Muscle layer of duodenum (tissue), 2 donors: ENCODE measurements at regions not wholly inside any gene's neighbourhood (a gene's known extent, or its start where the extent isn't known, plus 50 kb on each side); places are given as distances from the start of the nearest gene placed in this dataset.

Source experiments
- H3K27ac ChIP-seq: one replicate; pipeline ENCODE4 v1.7.0; 2013; ENCODE audit warnings: mild to moderate bottlenecking, low read length
- H3K27me3 ChIP-seq: one replicate; pipeline ENCODE4 v1.7.0; 2013; ENCODE audit warnings: low read depth, mild to moderate bottlenecking, control low read depth, low read length
- H3K36me3 ChIP-seq, 2 donors: one replicate each; pipeline ENCODE4 v1.7.0; 2013; ENCODE audit warnings: low read length in 2 of 2, control low read depth in 1 of 2, mild to moderate bottlenecking in 1 of 2; ENCODE audit not compliant: insufficient read depth in 2 of 2, control insufficient read depth in 1 of 2
- H3K4me1 ChIP-seq, 2 donors: one replicate each; pipeline ENCODE4 v1.7.0; 2013; ENCODE audit warnings: low read length in 2 of 2, mild to moderate bottlenecking in 2 of 2, control low read depth in 1 of 2, moderate library complexity in 1 of 2; ENCODE audit not compliant: insufficient read depth in 2 of 2, control insufficient read depth in 1 of 2
- H3K4me3 ChIP-seq, 2 donors: one replicate each; pipeline ENCODE4 v1.7.0; 2013; ENCODE audit warnings: low read length in 2 of 2, low read depth in 1 of 2, mild to moderate bottlenecking in 1 of 2
- H3K9me3 ChIP-seq, 2 donors: one replicate each; pipeline ENCODE4 v1.7.0; 2013; ENCODE audit warnings: low read length in 2 of 2, control low read depth in 1 of 2, mild to moderate bottlenecking in 1 of 2; ENCODE audit not compliant: control insufficient read depth in 1 of 2
- donor health status: healthy.

DNA sequence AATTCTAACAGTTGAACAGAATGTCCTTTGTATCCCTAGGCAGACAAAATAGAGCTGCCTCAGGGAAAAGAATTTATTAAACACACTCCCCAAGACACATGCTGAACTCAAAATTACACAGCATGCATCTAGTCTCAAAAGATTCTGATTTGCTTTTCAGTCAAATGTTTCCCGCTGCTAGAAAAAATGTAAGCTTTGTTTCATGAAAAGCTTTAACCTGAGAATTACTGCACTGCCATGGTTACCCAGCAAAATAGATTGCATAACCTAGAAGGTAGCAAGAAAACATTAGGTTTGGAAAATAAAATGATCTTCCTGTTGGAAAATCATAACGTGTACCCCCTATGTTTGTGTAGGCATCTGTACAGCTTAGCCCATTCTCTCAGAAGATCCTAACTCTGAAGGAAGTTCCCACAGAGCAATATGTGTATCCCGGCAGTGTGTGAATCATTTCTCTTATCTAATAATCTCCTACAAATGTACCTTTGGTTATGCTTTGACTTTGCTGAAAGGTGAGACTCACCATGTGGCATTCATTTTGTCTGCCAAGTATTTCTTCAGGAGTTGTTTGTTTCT is 646.9 kb downstream of the STPG2 start:
- Histone ChIP-seq H3K27me3 (no peaks in the 10 kb centered on the region), H3K4me3 (no peak overlapping the region), H3K27ac (no peak overlapping the region), H3K9me3 (no peaks in the 10 kb centered on the region), H3K4me1 (no peaks in the 10 kb centered on the region), H3K36me3 (no peaks in the 10 kb centered on the region)

DNA sequence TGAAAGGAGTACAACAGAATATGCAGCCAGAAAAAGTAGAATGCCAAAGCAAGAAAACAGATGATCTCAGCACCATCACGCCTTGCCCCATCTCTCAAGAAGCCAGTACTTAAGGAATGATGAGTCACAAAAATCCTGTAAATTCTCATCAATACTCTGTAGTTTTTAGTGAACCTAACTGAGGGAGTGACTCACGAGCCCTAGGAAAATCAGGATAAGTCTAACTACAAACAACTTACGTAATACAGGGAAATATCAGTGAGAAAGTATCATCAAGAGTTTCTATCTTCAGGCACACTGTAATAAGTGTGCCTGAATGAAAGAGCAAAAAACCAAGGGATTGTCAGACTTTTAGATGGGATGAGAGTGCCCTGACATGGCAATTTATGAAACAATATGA is 644.4 kb downstream of the STPG2 start:
- Histone ChIP-seq H3K27me3 (no peaks in the 10 kb centered on the region), H3K27ac (no peak overlapping the region), H3K9me3 (peaks cover 0 to 4% of the 10 kb centered on the region in 2 donors), H3K4me1 (no peaks in the 10 kb centered on the region), H3K4me3 (no peak overlapping the region), H3K36me3 (no peaks in the 10 kb centered on the region)

DNA sequence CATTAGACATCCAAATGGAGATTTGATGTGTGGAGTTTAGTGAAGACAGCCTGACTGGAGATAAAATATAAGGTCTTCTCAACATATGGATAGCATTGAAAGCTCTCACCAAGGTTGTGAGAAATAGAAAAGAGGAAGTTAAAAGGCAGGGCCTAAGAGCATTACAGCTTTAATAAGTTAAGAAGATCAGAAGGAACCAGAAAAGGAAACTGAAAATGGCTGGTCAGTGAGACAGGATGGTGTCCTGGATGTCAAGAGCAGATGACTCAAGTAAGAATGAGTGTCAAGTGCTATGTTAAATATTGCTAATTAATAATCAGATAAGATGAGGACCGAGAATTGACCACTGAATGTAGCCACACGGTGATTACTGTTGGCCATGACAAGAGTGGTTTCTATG is 642.9 kb downstream of the STPG2 start:
- Histone ChIP-seq H3K9me3 (peaks cover 0 to 4% of the 10 kb centered on the region in 2 donors), H3K27ac (no peak overlapping the region), H3K4me3 (no peak overlapping the region), H3K27me3 (no peaks in the 10 kb centered on the region), H3K36me3 (no peaks in the 10 kb centered on the region), H3K4me1 (no peaks in the 10 kb centered on the region)

DNA sequence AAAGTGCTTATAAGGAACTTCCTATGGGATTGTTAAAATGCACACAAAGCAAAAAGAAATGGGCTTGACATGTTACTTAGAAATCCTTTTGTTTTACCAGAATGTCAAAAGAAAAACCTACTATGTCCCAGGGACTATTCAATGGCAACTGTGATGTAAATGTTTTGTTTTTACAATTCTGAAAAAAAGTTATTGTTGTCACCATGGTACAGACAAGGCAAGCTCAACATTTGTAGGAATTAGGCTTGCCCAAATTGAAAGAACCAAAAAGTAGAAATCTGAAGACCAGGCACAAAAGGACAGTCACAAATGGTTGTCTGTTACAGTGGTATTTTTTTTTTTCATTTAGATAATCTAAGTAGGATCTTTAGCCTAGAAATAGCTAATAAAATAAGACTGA is 638.6 kb downstream of the STPG2 start:
- H3K36me3 ChIP-seq = no peaks in the 10 kb centered on the region
- peaks cover 0 to 4% of the 10 kb centered on the region in 2 donors for H3K9me3 ChIP-seq
- H3K27ac ChIP-seq = no peak overlapping the region
- H3K4me3 ChIP-seq = no peak overlapping the region
- no peaks in the 10 kb centered on the region for H3K4me1 ChIP-seq
- H3K27me3 ChIP-seq = no peaks in the 10 kb centered on the region

DNA sequence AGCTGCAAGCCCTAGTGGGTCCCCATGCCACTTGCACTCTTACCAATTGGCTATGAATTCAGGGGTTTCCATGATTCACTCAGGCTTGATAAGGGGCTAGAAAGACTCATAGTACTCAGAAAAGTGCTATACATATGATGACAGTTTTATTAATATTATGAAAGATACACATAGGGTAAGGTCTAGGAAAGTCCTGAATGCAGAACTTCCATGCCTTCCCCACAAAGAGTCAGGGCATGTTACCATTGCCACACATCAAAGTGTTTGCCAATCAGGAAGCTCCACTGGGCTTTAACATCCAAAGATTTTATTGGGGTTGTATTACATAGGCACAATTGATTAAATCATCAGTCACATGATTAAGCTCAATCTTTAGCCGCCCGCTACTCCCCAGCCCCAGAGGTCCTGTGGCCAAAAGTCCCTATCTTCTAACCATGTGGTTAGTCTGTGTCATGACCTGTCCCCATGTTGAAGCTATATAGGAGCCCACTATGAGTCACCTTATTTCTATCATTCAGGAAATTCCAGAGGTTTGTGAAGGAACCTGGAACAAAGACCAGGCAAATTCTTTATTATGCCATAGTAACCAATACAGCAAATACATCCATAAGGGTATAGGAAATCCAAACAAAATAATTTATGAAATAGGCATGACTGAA is 635.6 kb downstream of the STPG2 start:
- H3K9me3 ChIP-seq = no peaks in the 10 kb centered on the region
- no peak overlapping the region for H3K4me3 ChIP-seq
- H3K27ac ChIP-seq = no peak overlapping the region
- H3K27me3 ChIP-seq = no peaks in the 10 kb centered on the region
- no peaks in the 10 kb centered on the region for H3K36me3 ChIP-seq
- no peaks in the 10 kb centered on the region for H3K4me1 ChIP-seq
